IMR-90 (cell line): ENCODE measurements at regions not wholly inside any gene's neighbourhood (a gene's known extent, or its start where the extent isn't known, plus 50 kb on each side); places are given as distances from the start of the nearest gene placed in this dataset.

Experiments used
- ATAC-seq: fragments of 200-7000 bp; cut with Tn5 transposase; 2 replicates; pipeline ENCODE4 v1.9.1; 2020; ENCODE audit warnings: low read depth, mild to moderate bottlenecking, moderate library complexity
- BruUV-seq: library from RNA; stranded (reverse); fragments of 400-500 nt; replicated peaks from 2 replicates; lab custom pipeline; 2021; lab: Mats Ljungman, UMichigan
- CTCF ChIA-PET: fragments of 300-600 bp; formaldehyde crosslinking; extraction: SDS; loops from one replicate; lab custom pipeline; 2021; ENCODE audit warnings: antibody characterized with exemption; lab: Yijun Ruan, JAX
- POLR2A ChIA-PET: fragments of 300-600 bp; sonication (Branson Sonifier 250); formaldehyde crosslinking; loops from one replicate; lab custom pipeline; 2022; ENCODE audit warnings: antibody characterized with exemption; ENCODE audit not compliant: unreplicated experiment; lab: Charles Lee
- DNase-seq: peaks from one replicate; pipeline ENCODE4 v3.0.0; 2013
- H2AFZ ChIP-seq: replicated peaks from 2 replicates; pipeline ENCODE3; 2013; ENCODE audit warnings: low read length, mild to moderate bottlenecking; ENCODE audit not compliant: poor library complexity
- H2AK5ac ChIP-seq: 2 replicates; pipeline ENCODE4 v1.6.1; 2013; ENCODE audit warnings: low read depth, low read length, inconsistent platforms
- H2AK9ac ChIP-seq: replicated peaks from 2 replicates; pipeline ENCODE3; 2013; ENCODE audit warnings: mild to moderate bottlenecking, low read depth, low read length, moderate library complexity; ENCODE audit not compliant: poor library complexity
- H2BK120ac ChIP-seq: 2 replicates; pipeline ENCODE4 v1.6.1; 2013; ENCODE audit warnings: low read depth, low read length, inconsistent platforms
- H2BK15ac ChIP-seq: 3 replicates; pipeline ENCODE4 v1.6.1; 2013; ENCODE audit warnings: low read depth, low read length, inconsistent platforms
- H2BK20ac ChIP-seq: 2 replicates; pipeline ENCODE4 v1.6.1; 2013; ENCODE audit warnings: low read depth, mild to moderate bottlenecking, inconsistent platforms, low read length, moderate library complexity
- H2BK5ac ChIP-seq: 2 replicates; pipeline ENCODE4 v1.6.1; 2013; ENCODE audit warnings: mild to moderate bottlenecking, low read depth, low read length, inconsistent platforms; ENCODE audit not compliant: poor library complexity, severe bottlenecking
- H3K14ac ChIP-seq: replicated peaks from 2 replicates; pipeline ENCODE4 v1.6.1; 2013; ENCODE audit warnings: low read depth, low read length, inconsistent platforms
- H3K18ac ChIP-seq: 2 replicates; pipeline ENCODE4 v1.6.1; 2013; ENCODE audit warnings: low read depth, low read length, control low read depth
- H3K23ac ChIP-seq: 2 replicates; pipeline ENCODE4 v1.6.1; 2013; ENCODE audit warnings: low read depth, low read length, inconsistent platforms
- H3K27ac ChIP-seq: 2 replicates; pipeline ENCODE4 v1.5.1; 2013; ENCODE audit warnings: mild to moderate bottlenecking, control low read depth, low read length; ENCODE audit not compliant: insufficient read depth
- H3K27me3 ChIP-seq: 2 replicates; pipeline ENCODE4 v1.6.1; 2013; ENCODE audit warnings: low read length; ENCODE audit not compliant: control insufficient read depth, insufficient read depth
- H3K36me3 ChIP-seq: 2 replicates; pipeline ENCODE4 v1.6.1; 2013; ENCODE audit warnings: low read length, mixed read lengths; ENCODE audit not compliant: control insufficient read depth, insufficient read depth
- H3K4ac ChIP-seq: 2 replicates; pipeline ENCODE4 v1.6.1; 2013; ENCODE audit warnings: low read depth, low read length, inconsistent platforms
- H3K4me1 ChIP-seq: 2 replicates; pipeline ENCODE4 v1.6.1; 2013; ENCODE audit warnings: low read length, mixed read lengths; ENCODE audit not compliant: control insufficient read depth, insufficient read depth
- H3K4me2 ChIP-seq: 2 replicates; pipeline ENCODE4 v1.6.1; 2013; ENCODE audit warnings: low read depth, mild to moderate bottlenecking, control low read depth, low read length, moderate library complexity
- H3K4me3 ChIP-seq: 2 replicates; pipeline ENCODE4 v1.5.1; 2013; ENCODE audit warnings: low read depth, mild to moderate bottlenecking, control low read depth, low read length, moderate library complexity; ENCODE audit not compliant: insufficient read depth
- H3K56ac ChIP-seq: 2 replicates; pipeline ENCODE4 v1.6.1; 2013; ENCODE audit warnings: low read length, inconsistent platforms; ENCODE audit not compliant: insufficient read depth; ENCODE audit errors: extremely low read depth
- H3K79me1 ChIP-seq, 2 experiments: 2 replicates each; pipeline ENCODE4 v1.6.1; 2013; ENCODE audit warnings: low read length in 2 of 2, inconsistent platforms in 1 of 2, low read depth in 1 of 2
- H3K9ac ChIP-seq: 2 replicates; pipeline ENCODE4 v1.6.1; 2013; ENCODE audit warnings: low read depth, low read length, control low read depth
- H3K9me1 ChIP-seq: 2 replicates; pipeline ENCODE4 v1.6.1; 2013; ENCODE audit warnings: low read length, inconsistent platforms; ENCODE audit not compliant: insufficient read depth
- H3K9me3 ChIP-seq: 2 replicates; pipeline ENCODE4 v1.6.1; 2013; ENCODE audit warnings: low read length; ENCODE audit not compliant: control insufficient read depth, insufficient read depth
- H4K20me1 ChIP-seq: 2 replicates; pipeline ENCODE4 v1.6.1; 2013; ENCODE audit warnings: low read length, inconsistent platforms; ENCODE audit not compliant: insufficient read depth
- H4K5ac ChIP-seq: 2 replicates; pipeline ENCODE4 v1.6.1; 2013; ENCODE audit warnings: mild to moderate bottlenecking, low read depth, low read length, control low read depth
- H4K8ac ChIP-seq, 2 experiments: 2 replicates each; pipeline ENCODE4 v1.6.1; 2013; ENCODE audit warnings: low read depth in 2 of 2, low read length in 2 of 2, control low read depth in 1 of 2, inconsistent platforms in 1 of 2
- H4K91ac ChIP-seq: 2 replicates; pipeline ENCODE4 v1.6.1; 2013; ENCODE audit warnings: low read depth, low read length, inconsistent platforms; ENCODE audit not compliant: insufficient read depth
- BHLHE40 ChIP-seq: fragments of 150-350 bp; IDR thresholded peaks from 2 replicates; pipeline ENCODE4 v1.6.1; 2016; ENCODE audit warnings: mild to moderate bottlenecking, low read depth, low read length
- CEBPB ChIP-seq: IDR thresholded peaks from 2 replicates; pipeline ENCODE4 v1.6.1; 2012; ENCODE audit warnings: low read depth, low read length, improper control_type of control experiment
- CHD1 ChIP-seq: IDR thresholded peaks from 2 replicates; pipeline ENCODE4 v1.6.1; 2012; ENCODE audit warnings: low read depth, low read length, improper control_type of control experiment
- CTCF ChIP-seq: conservative IDR thresholded peaks from 2 replicates; pipeline ENCODE4 v1.5.1; 2012; ENCODE audit warnings: mild to moderate bottlenecking, low read depth, low read length, improper control_type of control experiment
- FOS ChIP-seq: fragments of 150-350 bp; IDR thresholded peaks from 2 replicates; pipeline ENCODE4 v1.6.1; 2016; ENCODE audit warnings: low read depth, low read length
- MAFK ChIP-seq: IDR thresholded peaks from 2 replicates; pipeline ENCODE4 v1.6.1; 2012; ENCODE audit warnings: low read depth, low read length, improper control_type of control experiment
- MAZ ChIP-seq: IDR thresholded peaks from 2 replicates; pipeline ENCODE4 v1.6.1; 2012; ENCODE audit warnings: low read depth, mild to moderate bottlenecking, low read length, improper control_type of control experiment, moderate library complexity, borderline replicate concordance
- MXI1 ChIP-seq: IDR thresholded peaks from 2 replicates; pipeline ENCODE4 v1.6.1; 2012; ENCODE audit warnings: low read depth, mild to moderate bottlenecking, low read length, moderate library complexity, borderline replicate concordance
- NFE2L2 ChIP-seq: fragments of 150-350 bp; IDR thresholded peaks from 2 replicates; pipeline ENCODE4 v1.6.1; 2016; ENCODE audit warnings: low read depth, mild to moderate bottlenecking, low read length
- POLR2A ChIP-seq: IDR thresholded peaks from 2 replicates; pipeline ENCODE4 v1.6.1; 2012; ENCODE audit warnings: mild to moderate bottlenecking, low read depth, low read length
- RAD21 ChIP-seq: IDR thresholded peaks from 2 replicates; pipeline ENCODE4 v1.6.1; 2012; ENCODE audit warnings: low read length, improper control_type of control experiment
- RCOR1 ChIP-seq: IDR thresholded peaks from 2 replicates; pipeline ENCODE4 v1.6.1; 2012; ENCODE audit warnings: mild to moderate bottlenecking, low read length, improper control_type of control experiment; ENCODE audit not compliant: insufficient replicate concordance
- RFX5 ChIP-seq: IDR thresholded peaks from 2 replicates; pipeline ENCODE4 v1.8.0; 2012; ENCODE audit warnings: low read depth, mild to moderate bottlenecking, low read length, moderate library complexity
- SMC3 ChIP-seq: fragments of 150-350 bp; IDR thresholded peaks from 2 replicates; pipeline ENCODE4 v1.6.1; 2016; ENCODE audit warnings: low read depth, mild to moderate bottlenecking, antibody characterized with exemption, low read length, moderate library complexity
- USF2 ChIP-seq: fragments of 150-350 bp; IDR thresholded peaks from 2 replicates; pipeline ENCODE4 v1.6.1; 2017; ENCODE audit warnings: mild to moderate bottlenecking, antibody characterized with exemption, low read length, low read depth
- WGBS, 2 experiments: methylation state at CpG; one replicate each; pipeline versions ENCODE4 v1.1.5 to v1.1.7; 2013; ENCODE audit warnings: missing lambda C conversion rate in 2 of 2; ENCODE audit not compliant: insufficient read length in 1 of 2; ENCODE audit errors: extremely low coverage in 2 of 2; 5-methylcytosine and 5-hydroxymethylcytosine counted together
- dilution Hi-C: fragments of 300-500 bp; cut with HindIII; formaldehyde crosslinking; loops from one replicate; pipeline ENCODE4 v1.14.3; 2018; ENCODE audit warnings: low sequenced_read_pairs; ENCODE audit not compliant: unreplicated experiment
- in situ Hi-C: fragments of 300-500 bp; cut with MboI; formaldehyde crosslinking; loops from 3 replicates; pipeline ENCODE4 v1.14.3; 2019; ENCODE audit warnings: low sequenced_read_pairs, inconsistent platforms, mixed read lengths
- intact Hi-C: fragments of 100-400 bp; cut with micrococcal nuclease; formaldehyde crosslinking; loops from 2 replicates; pipeline ENCODE4 v1.10.0; 2022
- TF ChIP-seq, protein P1 (sequence below): fragments of 150-350 bp; IDR thresholded peaks from 2 replicates; pipeline ENCODE4 v1.6.1; 2016; ENCODE audit warnings: low read depth, mild to moderate bottlenecking, low read length, moderate library complexity, borderline replicate concordance

GRCh38 chr1:208455821-208456220, 211.6 kb upstream of the PLXNA2 start:
- ATAC-seq, result no peak
- POLR2A ChIA-PET, result no interaction called here
- no CpG with 5 or more reads among the region's 3 CpGs for WGBS, 2 experiments

More at GRCh38 chr1:208455821-208456220, 211.6 kb upstream of the PLXNA2 start:
- no peak overlapping the region for H2BK20ac ChIP-seq
- no peaks in the 10 kb centered on the region for H3K27me3 ChIP-seq
- H3K27ac ChIP-seq, result no peak overlapping the region
- H2BK120ac ChIP-seq, result no peak overlapping the region
- dilution Hi-C loops (no loop called here), intact Hi-C loops (no loop called here), in situ Hi-C loops (no loop called here)
- no peak for DNase-seq
- H3K18ac ChIP-seq, result no peak overlapping the region
- CTCF ChIA-PET, result interaction anchor here (0.7 kb wide), 1 partner anchor 56 kb away, joined by 6 read pairs; no protein-coding TSS in a partner anchor
- no peak overlapping the region for H2AFZ ChIP-seq
- no peak overlapping the region for H3K4me3 ChIP-seq
- BruUV-seq, result no TSS peak
- H3K79me1 ChIP-seq, result no peaks in the 10 kb centered on the region
- no peak overlapping the region for H4K91ac ChIP-seq
- H2AK9ac ChIP-seq, result no peak overlapping the region
- H2AK5ac ChIP-seq, result no peak overlapping the region
- H3K9ac ChIP-seq, result no peak overlapping the region
- H4K5ac ChIP-seq, result no peak overlapping the region
- no peak overlapping the region for H3K4me2 ChIP-seq
- no peak overlapping the region for H3K4ac ChIP-seq
- no peak overlapping the region for H3K23ac ChIP-seq
- H4K8ac ChIP-seq, result no peak overlapping the region
- H3K4me1 ChIP-seq, result no peaks in the 10 kb centered on the region
- H2BK15ac ChIP-seq, result no peak overlapping the region
- TF ChIP-seq, protein P1, sequence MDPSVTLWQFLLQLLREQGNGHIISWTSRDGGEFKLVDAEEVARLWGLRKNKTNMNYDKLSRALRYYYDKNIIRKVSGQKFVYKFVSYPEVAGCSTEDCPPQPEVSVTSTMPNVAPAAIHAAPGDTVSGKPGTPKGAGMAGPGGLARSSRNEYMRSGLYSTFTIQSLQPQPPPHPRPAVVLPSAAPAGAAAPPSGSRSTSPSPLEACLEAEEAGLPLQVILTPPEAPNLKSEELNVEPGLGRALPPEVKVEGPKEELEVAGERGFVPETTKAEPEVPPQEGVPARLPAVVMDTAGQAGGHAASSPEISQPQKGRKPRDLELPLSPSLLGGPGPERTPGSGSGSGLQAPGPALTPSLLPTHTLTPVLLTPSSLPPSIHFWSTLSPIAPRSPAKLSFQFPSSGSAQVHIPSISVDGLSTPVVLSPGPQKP, result no peak
- TF ChIP-seq CHD1 (no peak), RFX5 (no peak), MAZ (no peak), SMC3 (no peak), BHLHE40 (no peak), NFE2L2 (no peak), POLR2A (no peak), FOS (no peak), CTCF (no peak), CEBPB (no peak), MAFK (no peak), RAD21 (no peak), MXI1 (no peak), USF2 (no peak), RCOR1 (no peak)
- no peaks in the 10 kb centered on the region for H4K20me1 ChIP-seq
- H3K14ac ChIP-seq, result no peak overlapping the region
- H3K36me3 ChIP-seq, result no peaks in the 10 kb centered on the region
- no peak overlapping the region for H3K56ac ChIP-seq
- H3K9me3 ChIP-seq, result no peaks in the 10 kb centered on the region
- no peaks in the 10 kb centered on the region for H3K9me1 ChIP-seq
- no peak overlapping the region for H2BK5ac ChIP-seq
